Left ventricle myocardium inferior (tissue), 1 donor: ENCODE measurements at regions not wholly inside any gene's neighbourhood (a gene's known extent, or its start where the extent isn't known, plus 50 kb on each side); places are given as distances from the start of the nearest gene placed in this dataset.
"Not testable (repeated sequence)": the region's sequence is repeated elsewhere in the genome, so short reads cannot be mapped to it uniquely, and the experiment has no call there.

Experiments
- DNase-seq: peaks from one replicate; pipeline ENCODE4 v3.0.0-alpha.2; 2020
- H3K27ac ChIP-seq: fragments of 200-600 bp; replicated peaks from 2 replicates; pipeline ENCODE4 v1.8.0; 2021
- H3K27me3 ChIP-seq: fragments of 200-600 bp; 2 replicates; pipeline ENCODE4 v1.8.0; 2021; ENCODE audit warnings: low read depth
- H3K36me3 ChIP-seq: fragments of 200-600 bp; 2 replicates; pipeline ENCODE4 v1.8.0; 2021
- H3K4me1 ChIP-seq: fragments of 200-600 bp; 2 replicates; pipeline ENCODE4 v1.8.0; 2021
- H3K4me3 ChIP-seq: fragments of 200-600 bp; 2 replicates; pipeline ENCODE4 v1.8.0; 2021; ENCODE audit warnings: mild to moderate bottlenecking, moderate library complexity
- H3K9me3 ChIP-seq: fragments of 200-600 bp; replicated peaks from 2 replicates; pipeline ENCODE4 v1.8.0; 2021
- CTCF ChIP-seq: fragments of 200-600 bp; IDR thresholded peaks from 2 replicates; pipeline ENCODE4 v1.8.0; 2021; ENCODE audit warnings: antibody characterized with exemption, mild to moderate bottlenecking, borderline replicate concordance
- intact Hi-C: fragments of 100-400 bp; cut with micrococcal nuclease; formaldehyde crosslinking; loops from one replicate; pipeline ENCODE4 v1.11.0; 2022
- donor health status: DM: no; HTN: yes; CAD: no; lungs with severe emphysema.

GRCh38 chr2:234898534-234899053 lies 53.2 kb upstream of the SH3BP4 start:
- no peak for DNase-seq
- no peak for TF ChIP-seq CTCF
- Histone ChIP-seq H3K9me3 (no peaks in the 10 kb centered on the region), H3K36me3 (no peaks in the 10 kb centered on the region), H3K27ac (no peak overlapping the region), H3K4me3 (no peak overlapping the region), H3K4me1 (no peaks in the 10 kb centered on the region), H3K27me3 (no peaks in the 10 kb centered on the region)
- intact Hi-C loops: no loop called here

GRCh38 chr2:234888442-234888841 lies 63.4 kb upstream of the SH3BP4 start:
- H3K27me3 ChIP-seq, DNase-seq, H3K9me3 ChIP-seq, H3K4me1 ChIP-seq, H3K27ac ChIP-seq, intact Hi-C loops, H3K36me3 ChIP-seq: not testable (repeated sequence)
- H3K4me3 ChIP-seq: peak overlapping the region; percentile 39

GRCh38 chr2:234887195-234887594 lies 64.6 kb upstream of the SH3BP4 start:
- no peaks in the 10 kb centered on the region for H3K9me3 ChIP-seq
- no peak overlapping the region for H3K27ac ChIP-seq
- H3K4me1 ChIP-seq: peaks cover 9% of the 10 kb centered on the region
- TF ChIP-seq CTCF: no peak
- no peaks in the 10 kb centered on the region for H3K36me3 ChIP-seq
- DNase-seq: no peak
- H3K27me3 ChIP-seq: no peaks in the 10 kb centered on the region
- H3K4me3 ChIP-seq: no peak overlapping the region
- intact Hi-C loops: no loop called here

DNA sequence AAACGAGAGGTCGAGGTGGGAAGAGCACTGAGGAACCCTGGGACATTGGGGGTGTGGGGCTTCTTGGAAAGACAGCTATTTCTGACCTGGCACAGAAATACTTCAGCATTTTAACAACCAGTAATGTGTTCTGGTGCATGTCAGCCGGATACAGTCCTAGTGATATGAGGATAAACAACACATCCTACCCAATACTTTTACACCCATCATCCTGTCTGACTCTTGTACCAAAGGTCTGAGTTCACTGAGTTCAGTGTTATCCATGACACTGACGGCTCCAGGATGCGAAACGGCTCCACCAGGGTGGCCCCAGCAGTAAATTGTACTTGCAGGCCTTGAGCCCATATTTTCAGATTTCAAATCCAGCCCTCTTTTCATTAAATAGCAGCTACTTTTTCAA lies 65.9 kb upstream of the SH3BP4 start:
- Histone ChIP-seq H3K36me3 (no peaks in the 10 kb centered on the region), H3K9me3 (no peaks in the 10 kb centered on the region), H3K27ac (no peak overlapping the region), H3K4me3 (no peak overlapping the region), H3K4me1 (peaks cover 22% of the 10 kb centered on the region), H3K27me3 (no peaks in the 10 kb centered on the region)
- intact Hi-C loops: no loop called here
- no peak for DNase-seq
- TF ChIP-seq CTCF: no peak

DNA sequence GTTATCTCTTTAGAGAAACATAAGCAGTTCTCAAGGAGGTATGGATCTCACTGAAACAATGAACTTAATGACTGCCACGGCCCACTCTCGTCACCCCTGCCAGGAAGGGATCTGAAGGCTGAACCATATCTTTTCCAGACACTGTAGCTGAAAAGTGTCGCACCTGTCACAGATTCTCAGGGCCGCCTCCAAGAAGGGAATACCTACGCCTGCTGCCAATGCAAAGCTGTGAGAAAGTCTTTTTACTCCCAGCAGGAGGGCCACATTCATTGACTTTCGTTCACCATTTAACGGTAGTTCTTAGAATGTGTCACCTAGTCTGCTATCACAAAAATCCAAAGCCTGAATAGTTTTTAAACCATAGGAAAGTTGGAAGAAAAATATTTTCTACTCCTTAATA lies 66.7 kb upstream of the SH3BP4 start:
- no peaks in the 10 kb centered on the region for H3K27me3 ChIP-seq
- no peaks in the 10 kb centered on the region for H3K36me3 ChIP-seq
- no peaks in the 10 kb centered on the region for H3K9me3 ChIP-seq
- peaks cover 30% of the 10 kb centered on the region for H3K4me1 ChIP-seq
- H3K27ac ChIP-seq: no peak overlapping the region
- no peak overlapping the region for H3K4me3 ChIP-seq
- intact Hi-C loops: no loop called here
- TF ChIP-seq CTCF: no peak
- DNase-seq: no peak

DNA sequence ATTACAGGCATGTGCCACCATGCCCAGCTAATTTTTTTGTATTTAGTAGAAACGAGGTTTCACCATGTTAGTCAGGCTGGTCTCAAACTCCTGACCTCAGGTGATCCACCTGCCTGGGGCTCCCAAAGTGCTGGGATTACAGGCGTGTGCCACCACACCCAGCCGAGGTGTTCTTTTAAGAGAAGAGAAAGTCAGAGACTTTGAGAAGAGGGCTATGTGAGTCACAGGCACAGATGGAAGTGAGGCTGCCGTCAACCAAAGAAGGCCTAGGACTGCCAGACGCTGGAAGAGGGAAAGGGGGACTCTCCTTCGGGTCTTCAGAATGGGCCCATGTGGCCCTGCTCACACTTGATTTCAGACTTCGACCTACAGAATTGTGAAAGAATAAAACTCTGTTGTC lies 67.2 kb upstream of the SH3BP4 start:
- Histone ChIP-seq H3K36me3 (no peaks in the 10 kb centered on the region), H3K9me3 (no peaks in the 10 kb centered on the region), H3K4me3 (no peak overlapping the region), H3K27ac (no peak overlapping the region), H3K27me3 (no peaks in the 10 kb centered on the region), H3K4me1 (peaks cover 30% of the 10 kb centered on the region)
- intact Hi-C loops: no loop called here
- DNase-seq: no peak
- no peak for TF ChIP-seq CTCF
